H9 (cell line): ENCODE measurements at regions not wholly inside any gene's neighbourhood (a gene's known extent, or its start where the extent isn't known, plus 50 kb on each side); places are given as distances from the start of the nearest gene placed in this dataset.

Experiments
- DNase-seq: peaks from one replicate; pipeline ENCODE4 v3.0.0-alpha.2; 2017
- H2AFZ ChIP-seq: one replicate; pipeline ENCODE4 v1.6.1; 2013; ENCODE audit warnings: mild to moderate bottlenecking, low read length, control low read depth, moderate library complexity
- H2AK5ac ChIP-seq: 2 replicates; pipeline ENCODE4 v1.6.1; 2013; ENCODE audit warnings: low read length, control low read depth, mixed read lengths; ENCODE audit not compliant: insufficient read length
- H2BK120ac ChIP-seq: one replicate; pipeline ENCODE4 v1.6.1; 2013; ENCODE audit warnings: low read depth, mild to moderate bottlenecking, low read length, control low read depth, inconsistent platforms; ENCODE audit not compliant: poor library complexity, severe bottlenecking
- H2BK12ac ChIP-seq: 2 replicates; pipeline ENCODE4 v1.6.1; 2013; ENCODE audit warnings: low read length, control low read depth, mixed read lengths, low read depth; ENCODE audit not compliant: insufficient read length
- H2BK15ac ChIP-seq: 2 replicates; pipeline ENCODE4 v1.6.1; 2013; ENCODE audit warnings: low read depth, low read length, control low read depth
- H2BK20ac ChIP-seq: one replicate; pipeline ENCODE4 v1.6.1; 2013; ENCODE audit warnings: low read depth, mild to moderate bottlenecking, low read length, control low read depth, inconsistent platforms; ENCODE audit not compliant: poor library complexity, severe bottlenecking
- H2BK5ac ChIP-seq: 2 replicates; pipeline ENCODE4 v1.6.1; 2013; ENCODE audit warnings: low read length, control low read depth, mixed read lengths; ENCODE audit not compliant: insufficient read length
- H3K14ac ChIP-seq: 2 replicates; pipeline ENCODE4 v1.6.1; 2013; ENCODE audit warnings: low read length, control low read depth; ENCODE audit not compliant: insufficient read depth
- H3K18ac ChIP-seq: 2 replicates; pipeline ENCODE4 v1.6.1; 2013; ENCODE audit warnings: low read depth, mild to moderate bottlenecking, mixed read lengths, low read length, control low read depth; ENCODE audit not compliant: insufficient read length
- H3K23ac ChIP-seq: 2 replicates; pipeline ENCODE4 v1.6.1; 2013; ENCODE audit warnings: low read length, control low read depth, mixed read lengths, low read depth; ENCODE audit not compliant: insufficient read length
- H3K23me2 ChIP-seq: 2 replicates; pipeline ENCODE4 v1.6.1; 2013; ENCODE audit warnings: low read depth, mild to moderate bottlenecking, mixed read lengths, low read length, control low read depth; ENCODE audit not compliant: insufficient read length, poor library complexity, severe bottlenecking
- H3K27ac ChIP-seq: 2 replicates; pipeline ENCODE4 v1.5.1; 2013; ENCODE audit warnings: low read length, control low read depth, mixed read lengths, low read depth; ENCODE audit not compliant: insufficient read length
- H3K27me3 ChIP-seq: 2 replicates; pipeline ENCODE4 v1.6.1; 2013; ENCODE audit warnings: low read length, control low read depth, inconsistent platforms; ENCODE audit not compliant: insufficient read depth
- H3K4ac ChIP-seq: 2 replicates; pipeline ENCODE4 v1.6.1; 2013; ENCODE audit warnings: low read depth, mild to moderate bottlenecking, control low read depth, inconsistent platforms, low read length, moderate library complexity
- H3K4me1 ChIP-seq: 2 replicates; pipeline ENCODE4 v1.6.1; 2013; ENCODE audit warnings: low read length, control low read depth, inconsistent platforms; ENCODE audit not compliant: insufficient read depth
- H3K4me2 ChIP-seq: 2 replicates; pipeline ENCODE4 v1.6.1; 2013; ENCODE audit warnings: low read length, control low read depth, mixed read lengths; ENCODE audit not compliant: insufficient read length, insufficient read depth
- H3K56ac ChIP-seq: 2 replicates; pipeline ENCODE4 v1.6.1; 2013; ENCODE audit warnings: low read depth, mild to moderate bottlenecking, mixed read lengths, low read length, control low read depth; ENCODE audit not compliant: insufficient read length
- H3K79me1 ChIP-seq: 2 replicates; pipeline ENCODE4 v1.6.1; 2013; ENCODE audit warnings: low read depth, mild to moderate bottlenecking, moderate library complexity, low read length, control low read depth, inconsistent platforms; ENCODE audit not compliant: insufficient read depth, poor library complexity, severe bottlenecking
- H3K79me2 ChIP-seq: 2 replicates; pipeline ENCODE4 v1.6.1; 2013; ENCODE audit warnings: low read length, control low read depth, inconsistent platforms; ENCODE audit not compliant: insufficient read depth
- H3K9ac ChIP-seq: 2 replicates; pipeline ENCODE4 v1.6.1; 2013; ENCODE audit warnings: low read length, control low read depth, mixed read lengths; ENCODE audit not compliant: insufficient read length; ENCODE audit errors: extremely low read depth
- H3K9me3 ChIP-seq: one replicate; pipeline ENCODE4 v1.6.1; 2013; ENCODE audit warnings: low read depth, low read length, inconsistent platforms; ENCODE audit not compliant: control insufficient read depth
- H3T11ph ChIP-seq: one replicate; pipeline ENCODE4 v1.6.1; 2013; ENCODE audit warnings: mild to moderate bottlenecking, low read length, control low read depth, inconsistent platforms
- H4K20me1 ChIP-seq: one replicate; pipeline ENCODE4 v1.6.1; 2013; ENCODE audit not compliant: control insufficient read depth, insufficient read length, insufficient read depth
- H4K5ac ChIP-seq: 2 replicates; pipeline ENCODE4 v1.6.1; 2013; ENCODE audit warnings: low read depth, mild to moderate bottlenecking, mixed read lengths, low read length, control low read depth; ENCODE audit not compliant: insufficient read length
- H4K8ac ChIP-seq: replicated peaks from 2 replicates; pipeline ENCODE4 v1.6.1; 2013; ENCODE audit warnings: low read length, control low read depth, mixed read lengths, low read depth; ENCODE audit not compliant: insufficient read length
- H4K91ac ChIP-seq: 2 replicates; pipeline ENCODE4 v1.6.1; 2013; ENCODE audit warnings: low read depth, mild to moderate bottlenecking, moderate library complexity, mixed read lengths, low read length, control low read depth; ENCODE audit not compliant: insufficient read length
- H3K27ac Mint-ChIP-seq, 3 experiments: 2 replicates in 2 of 3; 3 replicates in 1 of 3; pipeline ENCODE4 v1.8.0; 2020 to 2021; ENCODE audit warnings: mixed read lengths in 3 of 3, mild to moderate bottlenecking in 1 of 3, moderate library complexity in 1 of 3
- H3K27me3 Mint-ChIP-seq: 2 replicates; pipeline ENCODE4 v1.8.0; 2021; ENCODE audit warnings: low read depth, mild to moderate bottlenecking, moderate library complexity, mixed read lengths
- H3K36me3 Mint-ChIP-seq, 3 experiments: 2 replicates in 2 of 3; 3 replicates in 1 of 3; pipeline ENCODE4 v1.8.0; 2020 to 2021; ENCODE audit warnings: low read depth in 3 of 3, mixed read lengths in 3 of 3; ENCODE audit not compliant: insufficient read depth in 1 of 3
- H3K4me1 Mint-ChIP-seq, 2 experiments: 2 replicates each; pipeline ENCODE4 v1.8.0; 2020; ENCODE audit warnings: mixed read lengths in 2 of 2
- H3K4me3 Mint-ChIP-seq, 2 experiments: 2 replicates in 1 of 2; 3 replicates in 1 of 2; pipeline ENCODE4 v1.8.0; 2020 to 2021; ENCODE audit warnings: mild to moderate bottlenecking in 2 of 2, mixed read lengths in 2 of 2, moderate library complexity in 1 of 2
- H3K9me3 Mint-ChIP-seq, 2 experiments: 2 replicates in 1 of 2; 3 replicates in 1 of 2; pipeline ENCODE4 v1.8.0; 2020; ENCODE audit warnings: mild to moderate bottlenecking in 2 of 2, mixed read lengths in 2 of 2, moderate library complexity in 1 of 2
- CTCF ChIP-seq: fragments of 200-600 bp; sonication (generic); conservative IDR thresholded peaks from 3 replicates; pipeline ENCODE4 v1.8.0; 2021; ENCODE audit warnings: antibody characterized with exemption, mild to moderate bottlenecking

DNA sequence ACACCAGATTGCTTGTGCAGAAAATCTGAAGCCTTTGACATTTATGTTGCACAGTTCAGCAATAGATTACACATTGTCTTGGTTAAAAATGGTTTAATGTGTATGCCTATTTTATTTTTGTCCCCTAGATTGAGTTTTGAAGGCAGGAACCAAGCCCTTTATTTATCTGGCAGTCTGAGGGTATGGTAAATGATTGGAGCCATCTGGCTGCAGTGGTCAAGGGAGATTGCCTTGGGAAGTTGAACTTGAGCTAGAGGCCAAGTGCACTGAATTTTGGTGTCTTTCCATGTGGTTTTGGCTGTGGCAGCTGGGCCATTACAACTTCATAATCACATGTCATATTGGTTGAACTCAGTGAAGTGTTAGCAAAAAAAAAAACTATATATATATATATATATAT lies 248.7 kb upstream of the C2CD4B start:
- Mint-ChIP-seq H3K9me3 (no peaks in the 10 kb centered on the region), H3K27ac (no peak overlapping the region; a peak in 1 of 7 replicates), H3K4me1 (peaks cover 38 to 43% of the 10 kb centered on the region in 2 experiments), H3K4me3 (no peak overlapping the region), H3K27me3 (no peaks in the 10 kb centered on the region), H3K36me3 (no peaks in the 10 kb centered on the region)
- no peak overlapping the region for H2BK5ac ChIP-seq
- H3K23ac ChIP-seq = no peak overlapping the region
- H3K56ac ChIP-seq = no peak overlapping the region
- TF ChIP-seq CTCF = no peak
- no peak overlapping the region for H4K5ac ChIP-seq
- no peak overlapping the region for H2BK20ac ChIP-seq
- no peak overlapping the region for H3K4ac ChIP-seq
- H3K79me2 ChIP-seq = no peaks in the 10 kb centered on the region
- no peak overlapping the region for H4K8ac ChIP-seq
- no peak overlapping the region for H3K18ac ChIP-seq
- H2AK5ac ChIP-seq = no peak overlapping the region
- H3K14ac ChIP-seq = no peak overlapping the region
- H2AFZ ChIP-seq = no peak overlapping the region
- H4K91ac ChIP-seq = no peak overlapping the region
- H2BK15ac ChIP-seq = no peak overlapping the region
- no peak overlapping the region for H2BK120ac ChIP-seq
- no peak overlapping the region for H3K4me2 ChIP-seq
- no peaks in the 10 kb centered on the region for H3K27me3 ChIP-seq
- H3K27ac ChIP-seq = no peak overlapping the region
- H3K9me3 ChIP-seq = no peaks in the 10 kb centered on the region
- no peaks in the 10 kb centered on the region for H3K79me1 ChIP-seq
- no peaks in the 10 kb centered on the region for H3K23me2 ChIP-seq
- H2BK12ac ChIP-seq = no peak overlapping the region
- no peaks in the 10 kb centered on the region for H4K20me1 ChIP-seq
- no peak overlapping the region for H3K9ac ChIP-seq
- DNase-seq = no peak
- H3T11ph ChIP-seq = no peak overlapping the region
- H3K4me1 ChIP-seq = peaks cover 12% of the 10 kb centered on the region; the same call in 1 of the 2 replicates
